ENCODE measurements at regions not wholly inside any gene's neighbourhood (a gene's known extent, or its start where the extent isn't known, plus 50 kb on each side); places are given as distances from the start of the nearest gene placed in this dataset.
"Not testable (repeated sequence)": the region's sequence is repeated elsewhere in the genome, so short reads cannot be mapped to it uniquely, and the experiment has no call there.

DNA sequence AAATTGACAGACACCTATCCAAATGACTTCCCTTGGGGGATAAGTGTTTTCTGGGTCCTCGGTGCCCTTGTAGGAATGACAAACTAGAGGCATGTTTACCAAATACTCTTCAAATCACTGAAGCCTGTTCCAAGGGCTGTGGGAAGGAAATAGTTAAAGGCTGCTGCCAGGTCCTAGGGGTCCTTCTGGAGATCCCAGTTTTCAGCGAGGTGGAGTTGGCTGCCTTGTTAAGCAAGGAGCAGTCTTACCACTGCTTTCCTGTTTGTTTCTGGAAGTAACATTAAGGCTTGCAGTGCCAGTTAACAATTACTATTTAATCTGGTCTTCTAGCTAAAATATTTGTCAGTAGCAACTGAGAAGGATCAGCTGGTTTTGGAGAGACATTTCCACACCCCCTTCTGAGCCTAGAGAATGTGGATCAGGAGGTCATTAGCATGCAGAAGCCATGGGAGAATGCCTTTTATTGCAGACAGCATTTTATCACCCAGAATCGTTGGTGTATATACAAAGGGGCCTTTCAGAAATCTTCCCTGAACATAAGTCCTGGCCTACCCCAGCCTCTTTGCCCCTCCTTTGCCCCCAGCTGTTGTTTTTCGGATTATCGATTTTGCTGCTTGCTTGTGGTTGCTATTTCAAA lies 238.8 kb downstream of the DMAC1 start:
- H3K4me3 ChIP-seq (ENCODE audit: low read depth, low read length): no peak overlapping the region
- DNase-seq (ENCODE audit: low read depth) (no peak), FAIRE-seq (no peak)
- TF ChIP-seq, protein P1, sequence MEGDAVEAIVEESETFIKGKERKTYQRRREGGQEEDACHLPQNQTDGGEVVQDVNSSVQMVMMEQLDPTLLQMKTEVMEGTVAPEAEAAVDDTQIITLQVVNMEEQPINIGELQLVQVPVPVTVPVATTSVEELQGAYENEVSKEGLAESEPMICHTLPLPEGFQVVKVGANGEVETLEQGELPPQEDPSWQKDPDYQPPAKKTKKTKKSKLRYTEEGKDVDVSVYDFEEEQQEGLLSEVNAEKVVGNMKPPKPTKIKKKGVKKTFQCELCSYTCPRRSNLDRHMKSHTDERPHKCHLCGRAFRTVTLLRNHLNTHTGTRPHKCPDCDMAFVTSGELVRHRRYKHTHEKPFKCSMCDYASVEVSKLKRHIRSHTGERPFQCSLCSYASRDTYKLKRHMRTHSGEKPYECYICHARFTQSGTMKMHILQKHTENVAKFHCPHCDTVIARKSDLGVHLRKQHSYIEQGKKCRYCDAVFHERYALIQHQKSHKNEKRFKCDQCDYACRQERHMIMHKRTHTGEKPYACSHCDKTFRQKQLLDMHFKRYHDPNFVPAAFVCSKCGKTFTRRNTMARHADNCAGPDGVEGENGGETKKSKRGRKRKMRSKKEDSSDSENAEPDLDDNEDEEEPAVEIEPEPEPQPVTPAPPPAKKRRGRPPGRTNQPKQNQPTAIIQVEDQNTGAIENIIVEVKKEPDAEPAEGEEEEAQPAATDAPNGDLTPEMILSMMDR (IDR thresholded peaks at IDR 0.05; ENCODE audit: insufficient read depth, low read length, severe bottlenecking): no peak
- H3K27me3 ChIP-seq (ENCODE audit: control insufficient read depth, insufficient read depth, low read length): no peaks in the 10 kb centered on the region
- H3K36me3 ChIP-seq (ENCODE audit: control insufficient read depth, insufficient read depth, low read length): no peaks in the 10 kb centered on the region

- Histone ChIP-seq H3K36me3 (ENCODE audit: control insufficient read depth, insufficient read depth, low read length) (no peaks in the 10 kb centered on the region), H3K27me3 (ENCODE audit: control insufficient read depth, insufficient read depth, low read length) (no peaks in the 10 kb centered on the region), H3K4me3 (ENCODE audit: low read depth, low read length) (no peak overlapping the region)
- DNase-seq (ENCODE audit: low read depth): no peak
- no peak for FAIRE-seq
- TF ChIP-seq, protein P1 (IDR thresholded peaks at IDR 0.05; ENCODE audit: insufficient read depth, low read length, severe bottlenecking): no peak
Measured at GRCh38 chr9:7554699-7555098, 244.9 kb downstream of the DMAC1 start.

DNA sequence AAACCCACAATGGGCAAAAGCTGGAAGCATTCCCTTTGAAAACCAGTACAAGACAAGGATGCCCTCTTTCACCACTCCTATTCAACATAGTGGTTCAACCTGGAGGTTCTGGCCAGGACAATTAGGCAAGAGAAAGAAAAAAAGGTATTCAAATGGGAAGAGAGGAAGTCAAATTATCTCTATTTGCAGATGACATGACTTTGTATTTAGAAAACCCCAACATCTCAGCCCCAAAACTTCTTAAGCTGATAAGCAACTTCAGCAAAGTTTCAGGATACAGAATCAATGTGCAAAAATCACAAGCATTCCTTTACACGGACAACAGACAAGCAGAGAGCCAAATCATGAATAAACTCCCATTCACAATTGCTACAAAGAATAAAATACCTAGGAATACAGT lies 246.9 kb downstream of the DMAC1 start:
- FAIRE-seq; H3K4me3 ChIP-seq (ENCODE audit: low read depth, low read length): not testable (repeated sequence)

GRCh38 chr9:7549249-7549648 lies 250.3 kb downstream of the DMAC1 start:
- TF ChIP-seq, protein P1 (IDR thresholded peaks at IDR 0.05; ENCODE audit: insufficient read depth, low read length, severe bottlenecking): no peak
- H3K36me3 ChIP-seq (ENCODE audit: control insufficient read depth, insufficient read depth, low read length): no peaks in the 10 kb centered on the region
- no peaks in the 10 kb centered on the region for H3K27me3 ChIP-seq (ENCODE audit: control insufficient read depth, insufficient read depth, low read length)
- DNase-seq (ENCODE audit: low read depth) (no peak), FAIRE-seq (no peak)
- H3K4me3 ChIP-seq (ENCODE audit: low read depth, low read length): no peak overlapping the region

More for the DNA sequence above, 246.9 kb downstream of the DMAC1 start:
- DNase-seq (ENCODE audit: low read depth); H3K36me3 ChIP-seq (ENCODE audit: control insufficient read depth, insufficient read depth, low read length); H3K27me3 ChIP-seq (ENCODE audit: control insufficient read depth, insufficient read depth, low read length): not testable (repeated sequence)

DNA sequence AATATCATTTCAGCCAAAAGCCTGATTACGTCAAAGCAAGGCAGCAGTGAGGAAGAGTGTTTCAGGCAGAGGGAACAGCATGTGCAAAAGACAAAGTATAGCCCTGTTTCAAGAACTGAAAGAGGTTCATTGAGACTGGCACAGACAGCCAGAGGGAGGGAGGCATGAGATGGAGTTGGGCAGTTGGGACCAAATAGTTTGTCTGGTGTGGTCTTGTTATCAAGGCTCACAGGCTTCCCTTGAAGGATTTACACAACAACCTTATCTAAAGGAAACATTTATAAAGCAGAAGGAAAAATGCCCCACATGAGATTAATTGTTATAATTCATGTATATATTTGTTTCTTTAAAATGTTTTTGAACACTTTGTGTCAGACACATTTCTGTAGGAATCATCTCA lies 253.3 kb downstream of the DMAC1 start:
- Histone ChIP-seq H3K36me3 (ENCODE audit: control insufficient read depth, insufficient read depth, low read length) (no peaks in the 10 kb centered on the region), H3K27me3 (ENCODE audit: control insufficient read depth, insufficient read depth, low read length) (no peaks in the 10 kb centered on the region), H3K4me3 (ENCODE audit: low read depth, low read length) (no peak overlapping the region)
- TF ChIP-seq, protein P1 (IDR thresholded peaks at IDR 0.05; ENCODE audit: insufficient read depth, low read length, severe bottlenecking): no peak
- FAIRE-seq: no peak
- DNase-seq (ENCODE audit: low read depth): no peak

GRCh38 chr9:7545371-7546165 lies 254.0 kb downstream of the DMAC1 start:
- DNase-seq (ENCODE audit: low read depth): no peak
- Histone ChIP-seq H3K4me3 (ENCODE audit: low read depth, low read length) (no peak overlapping the region), H3K36me3 (ENCODE audit: control insufficient read depth, insufficient read depth, low read length) (no peaks in the 10 kb centered on the region), H3K27me3 (ENCODE audit: control insufficient read depth, insufficient read depth, low read length) (no peaks in the 10 kb centered on the region)
- FAIRE-seq: no peak
- TF ChIP-seq, protein P1 (IDR thresholded peaks at IDR 0.05; ENCODE audit: insufficient read depth, low read length, severe bottlenecking): no peak
